Gastroesophageal sphincter (tissue), 4 donors: ENCODE measurements at regions not wholly inside any gene's neighbourhood (a gene's known extent, or its start where the extent isn't known, plus 50 kb on each side); places are given as distances from the start of the nearest gene placed in this dataset.

Source experiments
- ATAC-seq: fragments of 150-250 bp; one replicate; pipeline ENCODE4 v1.9.1; 2016; ENCODE audit warnings: mild to moderate bottlenecking, moderate library complexity
- H3K27ac ChIP-seq, 4 donors: fragments of 200-600 bp; sonication (generic) in 3 of 4; 1 replicate in 3 of 4; 2 replicates in 1 of 4; pipeline ENCODE4 v1.5.1; 2016 to 2019
- H3K27me3 ChIP-seq: fragments of 200-600 bp; sonication (generic); one replicate; pipeline ENCODE4 v1.5.1; 2019
- H3K36me3 ChIP-seq, 2 donors: fragments of 200-600 bp; sonication (generic); one replicate each; pipeline ENCODE4 v1.5.1; 2019; ENCODE audit warnings: control low read depth in 1 of 2
- H3K4me1 ChIP-seq, 3 donors: fragments of 200-600 bp; sonication (generic); 1 replicate in 2 of 3; 2 replicates in 1 of 3; pipeline ENCODE4 v1.5.1; 2016 to 2019; ENCODE audit warnings: control low read depth in 2 of 3
- H3K4me3 ChIP-seq, 2 donors: fragments of 200-600 bp; sonication (generic); one replicate each; pipeline ENCODE4 v1.5.1; 2019; ENCODE audit warnings: mild to moderate bottlenecking in 1 of 2, moderate library complexity in 1 of 2
- H3K9me3 ChIP-seq, 3 donors: fragments of 200-600 bp; sonication (generic); one replicate each; pipeline ENCODE4 v1.5.1; 2017 to 2019; ENCODE audit warnings: control low read depth in 2 of 3
- EP300 ChIP-seq: sonication (generic); formaldehyde crosslinking; IDR thresholded peaks from one replicate; pipeline ENCODE4 v1.6.1; 2017; ENCODE audit warnings: antibody characterized with exemption, mild to moderate bottlenecking
- POLR2A ChIP-seq, 2 donors: fragments of 450-650 bp; IDR thresholded peaks; one replicate each; pipeline ENCODE4 v1.6.1; 2017; ENCODE audit warnings: antibody characterized with exemption in 2 of 2, mild to moderate bottlenecking in 2 of 2, moderate library complexity in 1 of 2
- POLR2AphosphoS5 ChIP-seq: sonication (generic); formaldehyde crosslinking; IDR thresholded peaks from one replicate; pipeline ENCODE4 v1.6.1; 2017; ENCODE audit warnings: antibody characterized with exemption
- WGBS, 2 donors: methylation state at CpG; one replicate each; pipeline ENCODE4 v1.1.5; 2018; ENCODE audit warnings: low coverage in 1 of 2; 5-methylcytosine and 5-hydroxymethylcytosine counted together
- TF ChIP-seq, protein P1 (sequence below), 4 experiments: fragments of 200-600 bp in 2 of 4; fragments of 450-650 bp in 2 of 4; sonication (generic) in 1 of 4; IDR thresholded peaks; one replicate each; pipeline ENCODE4 v1.5.1; 2017 to 2019; ENCODE audit warnings: antibody characterized with exemption in 4 of 4, mild to moderate bottlenecking in 2 of 4, moderate library complexity in 2 of 4

DNA sequence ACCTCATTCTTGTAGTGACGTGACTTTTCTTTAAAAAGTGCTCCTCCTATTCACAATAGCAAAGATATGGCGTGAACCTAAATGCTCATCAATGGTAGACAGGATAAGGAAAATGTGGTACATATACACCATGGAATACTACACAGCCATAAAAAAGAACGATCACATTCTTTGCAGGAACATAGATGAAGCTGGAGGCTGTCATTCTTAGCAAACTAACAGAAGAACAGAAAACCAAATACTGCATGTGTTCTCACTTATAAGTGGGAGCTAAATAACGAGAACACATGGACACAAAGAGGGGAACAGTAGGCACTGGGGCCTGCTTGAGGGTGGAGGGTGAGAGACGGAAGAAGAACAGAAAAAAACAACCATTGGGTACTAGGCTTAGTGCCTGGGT is 59.9 kb upstream of the FGFR2 start:
- H3K27me3 ChIP-seq = no peaks in the 10 kb centered on the region
- H3K4me1 ChIP-seq = peaks cover 0 to 14% (median 0%) of the 10 kb centered on the region in 3 donors
- H3K27ac ChIP-seq = no peak overlapping the region
- WGBS, 2 donors = 94 to 95% methylated on average over 5 of the region's 5 CpGs
- H3K4me3 ChIP-seq = no peak overlapping the region
- no peaks in the 10 kb centered on the region for H3K9me3 ChIP-seq
- no peak for ATAC-seq
- TF ChIP-seq EP300 = no peak
- TF ChIP-seq, protein P1, sequence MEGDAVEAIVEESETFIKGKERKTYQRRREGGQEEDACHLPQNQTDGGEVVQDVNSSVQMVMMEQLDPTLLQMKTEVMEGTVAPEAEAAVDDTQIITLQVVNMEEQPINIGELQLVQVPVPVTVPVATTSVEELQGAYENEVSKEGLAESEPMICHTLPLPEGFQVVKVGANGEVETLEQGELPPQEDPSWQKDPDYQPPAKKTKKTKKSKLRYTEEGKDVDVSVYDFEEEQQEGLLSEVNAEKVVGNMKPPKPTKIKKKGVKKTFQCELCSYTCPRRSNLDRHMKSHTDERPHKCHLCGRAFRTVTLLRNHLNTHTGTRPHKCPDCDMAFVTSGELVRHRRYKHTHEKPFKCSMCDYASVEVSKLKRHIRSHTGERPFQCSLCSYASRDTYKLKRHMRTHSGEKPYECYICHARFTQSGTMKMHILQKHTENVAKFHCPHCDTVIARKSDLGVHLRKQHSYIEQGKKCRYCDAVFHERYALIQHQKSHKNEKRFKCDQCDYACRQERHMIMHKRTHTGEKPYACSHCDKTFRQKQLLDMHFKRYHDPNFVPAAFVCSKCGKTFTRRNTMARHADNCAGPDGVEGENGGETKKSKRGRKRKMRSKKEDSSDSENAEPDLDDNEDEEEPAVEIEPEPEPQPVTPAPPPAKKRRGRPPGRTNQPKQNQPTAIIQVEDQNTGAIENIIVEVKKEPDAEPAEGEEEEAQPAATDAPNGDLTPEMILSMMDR (IDR thresholded peaks at IDR 0.05) = no peak
- no peak for TF ChIP-seq POLR2A (IDR thresholded peaks at IDR 0.05)
- TF ChIP-seq POLR2AphosphoS5 = no peak
- H3K36me3 ChIP-seq = no peaks in the 10 kb centered on the region

DNA sequence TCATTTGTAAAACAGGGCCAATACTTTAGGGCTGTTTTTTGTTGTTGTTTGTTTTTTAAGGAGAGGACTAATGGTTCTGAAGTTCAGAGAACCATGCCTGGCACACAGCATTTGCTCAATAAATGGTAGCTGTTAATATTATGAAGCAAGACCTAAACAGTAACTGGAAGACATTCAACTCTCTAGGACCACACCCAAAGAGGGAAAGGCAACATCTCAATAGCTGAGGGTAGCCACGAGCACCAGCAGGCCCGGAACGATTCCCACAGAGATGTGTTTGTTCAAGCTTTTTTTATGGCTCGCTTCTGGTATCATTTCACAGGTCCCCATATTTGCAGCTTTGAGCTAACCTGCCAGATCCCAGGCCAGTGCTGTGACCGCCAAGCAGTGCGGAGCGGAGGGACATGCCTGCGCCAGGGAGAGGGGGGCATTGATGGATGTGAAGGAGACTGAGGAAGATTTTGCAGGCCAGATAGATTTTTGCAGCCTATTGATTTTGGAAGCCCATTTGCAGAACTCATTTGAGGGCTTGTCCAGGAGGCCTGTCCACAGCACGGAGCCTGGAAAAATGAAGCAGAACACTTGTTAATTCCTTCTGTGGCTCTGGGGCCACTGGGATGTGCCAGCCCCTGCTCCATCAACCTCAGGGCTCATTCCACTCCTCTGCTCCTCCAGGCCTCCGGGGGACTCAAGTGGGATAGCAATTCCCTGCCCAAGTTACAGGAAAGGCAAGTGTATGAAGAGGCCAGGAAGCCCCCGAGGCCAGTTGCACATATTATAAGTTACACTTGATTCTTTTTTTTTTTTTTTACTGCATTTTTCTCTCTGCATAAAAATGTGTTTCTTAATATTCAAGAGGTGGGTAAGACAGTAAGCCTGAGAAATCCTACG is 57.3 kb upstream of the FGFR2 start:
- WGBS, 2 donors = 80 to 85% methylated on average over 11 to 12 of the region's 12 CpGs
- ATAC-seq = no peak
- H3K27me3 ChIP-seq = no peaks in the 10 kb centered on the region
- H3K9me3 ChIP-seq = no peaks in the 10 kb centered on the region
- TF ChIP-seq EP300 = no peak
- TF ChIP-seq POLR2A (IDR thresholded peaks at IDR 0.05) = no peak
- TF ChIP-seq, protein P1 (IDR thresholded peaks at IDR 0.05) = no peak
- TF ChIP-seq POLR2AphosphoS5 = no peak
- no peaks in the 10 kb centered on the region for H3K36me3 ChIP-seq
- no peaks in the 10 kb centered on the region for H3K4me1 ChIP-seq
- no peak overlapping the region for H3K4me3 ChIP-seq
- H3K27ac ChIP-seq = no peak overlapping the region

DNA sequence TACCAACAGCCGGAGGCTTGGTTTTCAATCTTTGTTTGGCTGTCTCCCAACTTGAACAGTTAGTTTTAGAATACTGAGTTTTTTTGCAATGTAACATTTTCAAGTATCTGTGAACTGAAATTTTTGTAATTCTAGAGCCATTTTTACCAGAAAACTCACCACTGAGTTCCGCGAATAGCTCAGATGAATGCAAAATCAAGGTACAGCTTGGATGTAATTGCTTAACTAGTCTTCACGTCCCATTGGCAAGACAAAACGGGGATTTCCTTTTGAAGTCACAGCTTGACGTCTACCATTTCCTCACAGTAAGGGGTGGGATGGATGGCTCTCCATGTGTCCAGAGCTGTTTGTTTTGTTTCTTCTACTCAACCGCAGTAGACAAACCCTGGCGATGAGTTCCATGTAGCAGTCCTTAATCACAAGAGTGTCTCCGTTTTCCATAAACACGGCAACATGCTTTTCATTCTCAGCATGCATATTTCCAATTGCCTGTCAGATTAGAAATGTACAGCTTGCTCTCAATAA is 55.8 kb upstream of the FGFR2 start:
- Histone ChIP-seq H3K4me3 (no peak overlapping the region), H3K36me3 (no peaks in the 10 kb centered on the region), H3K27ac (no peak overlapping the region), H3K9me3 (no peaks in the 10 kb centered on the region), H3K4me1 (no peaks in the 10 kb centered on the region), H3K27me3 (no peaks in the 10 kb centered on the region)
- no peak for TF ChIP-seq POLR2AphosphoS5
- TF ChIP-seq POLR2A (IDR thresholded peaks at IDR 0.05) = no peak
- TF ChIP-seq, protein P1 (IDR thresholded peaks at IDR 0.05) = no peak
- no peak for TF ChIP-seq EP300
- no peak for ATAC-seq
- 67 to 75% methylated on average over 8 to 9 of the region's 10 CpGs for WGBS, 2 donors

DNA sequence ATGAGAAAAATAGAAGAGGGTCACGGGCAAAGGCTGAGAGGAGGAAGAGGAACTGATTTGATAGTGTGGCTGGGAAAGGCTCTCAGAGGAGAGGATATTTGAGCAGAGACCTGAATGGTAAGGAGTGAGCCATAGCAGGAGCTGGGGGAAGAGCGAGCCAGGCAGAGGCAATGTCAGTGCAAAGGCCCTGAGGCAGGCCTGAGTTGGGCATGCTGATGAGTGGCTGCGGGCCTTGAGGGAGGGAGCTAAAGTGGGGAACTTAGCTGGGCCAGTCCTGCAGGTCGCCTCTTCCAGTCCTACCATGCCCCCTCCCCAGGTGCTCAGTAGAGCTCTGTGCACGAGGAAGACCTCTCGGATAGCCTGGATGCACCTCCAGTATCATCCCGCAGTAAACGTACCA is 55.4 kb upstream of the FGFR2 start:
- no peak overlapping the region for H3K4me3 ChIP-seq
- ATAC-seq = no peak
- no peak for TF ChIP-seq POLR2AphosphoS5
- TF ChIP-seq POLR2A (IDR thresholded peaks at IDR 0.05) = no peak
- TF ChIP-seq, protein P1 (IDR thresholded peaks at IDR 0.05) = no peak
- TF ChIP-seq EP300 = no peak
- no peaks in the 10 kb centered on the region for H3K36me3 ChIP-seq
- no peaks in the 10 kb centered on the region for H3K4me1 ChIP-seq
- H3K27me3 ChIP-seq = no peaks in the 10 kb centered on the region
- no peaks in the 10 kb centered on the region for H3K9me3 ChIP-seq
- WGBS, 2 donors = 85 to 96% methylated on average over 2 to 6 of the region's 8 CpGs
- no peak overlapping the region for H3K27ac ChIP-seq

DNA sequence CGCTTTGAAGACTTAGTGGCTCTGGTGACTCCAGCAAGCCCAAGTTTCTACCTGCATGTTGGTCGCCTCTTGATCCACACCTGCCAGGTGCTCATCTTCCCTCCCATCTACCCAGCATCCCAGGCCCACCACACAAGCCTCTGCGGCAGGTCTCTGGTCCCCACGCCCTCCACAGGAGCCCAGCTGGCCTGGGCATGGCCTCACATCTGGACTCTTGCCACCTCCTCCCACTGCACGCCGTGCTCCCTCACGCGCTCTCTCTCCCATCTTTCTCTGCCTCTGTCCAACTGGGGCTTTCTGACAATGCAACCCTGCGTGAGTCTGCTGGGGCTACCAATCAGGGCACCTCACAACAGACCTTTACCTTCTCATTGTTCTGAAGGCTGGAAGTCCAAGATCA is 50.2 kb upstream of the FGFR2 start:
- H3K36me3 ChIP-seq = no peaks in the 10 kb centered on the region
- H3K27me3 ChIP-seq = no peaks in the 10 kb centered on the region
- WGBS, 2 donors = 93% methylated on average over 9 of the region's 9 CpGs; no CpG with 5 or more reads in 1 of the 2 donors
- H3K9me3 ChIP-seq = no peaks in the 10 kb centered on the region
- no peak overlapping the region for H3K27ac ChIP-seq
- H3K4me1 ChIP-seq = no peaks in the 10 kb centered on the region
- no peak for ATAC-seq
- TF ChIP-seq POLR2A (IDR thresholded peaks at IDR 0.05) (no peak), EP300 (no peak), POLR2AphosphoS5 (no peak)
- TF ChIP-seq, protein P1 (IDR thresholded peaks at IDR 0.05) = no peak
- H3K4me3 ChIP-seq = no peak overlapping the region
